ENCODE measurements at regions not wholly inside any gene's neighbourhood (a gene's known extent, or its start where the extent isn't known, plus 50 kb on each side); places are given as distances from the start of the nearest gene placed in this dataset.

GRCh38 chr10:42996588-42996987 lies 80.3 kb upstream of the RET start:
- FAIRE-seq = no peak
- DNase-seq (ENCODE audit: extremely low spot score, insufficient read length, low read depth) = no peak

- FAIRE-seq (no peak), DNase-seq (ENCODE audit: extremely low spot score, insufficient read length, low read depth) (no peak)
These were observed 79.6 kb upstream of the RET start for GRCh38 chr10:42997151-42997848.

GRCh38 chr10:42997849-42998165 lies 79.1 kb upstream of the RET start:
- FAIRE-seq (no peak), DNase-seq (ENCODE audit: extremely low spot score, insufficient read length, low read depth) (no peak)

GRCh38 chr10:42998481-42999384 lies 78.1 kb upstream of the RET start:
- FAIRE-seq = no peak
- no peak for DNase-seq (ENCODE audit: extremely low spot score, insufficient read length, low read depth)

- no peak for FAIRE-seq
These were observed 77.4 kb upstream of the RET start for GRCh38 chr10:42999385-43000020.

GRCh38 chr10:43000021-43000411 lies 76.9 kb upstream of the RET start:
- FAIRE-seq (no peak), DNase-seq (ENCODE audit: extremely low spot score, insufficient read length, low read depth) (no peak)

More at GRCh38 chr10:42999385-43000020, 77.4 kb upstream of the RET start:
- DNase-seq (ENCODE audit: extremely low spot score, insufficient read length, low read depth) = no peak

- DNase-seq (ENCODE audit: extremely low spot score, insufficient read length, low read depth) (no peak), FAIRE-seq (no peak)
These were observed 76.0 kb upstream of the RET start for GRCh38 chr10:43000651-43001426.

- FAIRE-seq = no peak
- DNase-seq (ENCODE audit: extremely low spot score, insufficient read length, low read depth) = no peak
These were observed 75.5 kb upstream of the RET start for GRCh38 chr10:43001427-43001795.

GRCh38 chr10:43002596-43002995 lies 74.3 kb upstream of the RET start:
- DNase-seq (ENCODE audit: extremely low spot score, insufficient read length, low read depth) (no peak), FAIRE-seq (no peak)

- no peak for DNase-seq (ENCODE audit: extremely low spot score, insufficient read length, low read depth)
- no peak for FAIRE-seq
These were observed 70.4 kb upstream of the RET start for GRCh38 chr10:43006490-43006889.

- DNase-seq (ENCODE audit: extremely low spot score, insufficient read length, low read depth) = no peak
- no peak for FAIRE-seq
These were observed 64.3 kb upstream of the RET start for GRCh38 chr10:43012578-43012977.

- FAIRE-seq = no peak
- no peak for DNase-seq (ENCODE audit: extremely low spot score, insufficient read length, low read depth)
These were observed 63.8 kb upstream of the RET start for GRCh38 chr10:43013065-43013464.

- DNase-seq (ENCODE audit: extremely low spot score, insufficient read length, low read depth) = no peak
- FAIRE-seq = no peak
These were observed 52.3 kb upstream of the RET start for GRCh38 chr10:43024524-43024923.

GRCh38 chr10:43024942-43025700 lies 51.7 kb upstream of the RET start:
- FAIRE-seq (no peak), DNase-seq (ENCODE audit: extremely low spot score, insufficient read length, low read depth) (no peak)

GRCh38 chr10:43026039-43026973 lies 50.6 kb upstream of the RET start:
- DNase-seq (ENCODE audit: extremely low spot score, insufficient read length, low read depth) = no peak
- no peak for FAIRE-seq
